ENCODE measurements at regions not wholly inside any gene's neighbourhood (a gene's known extent, or its start where the extent isn't known, plus 50 kb on each side); places are given as distances from the start of the nearest gene placed in this dataset.
"Not testable (repeated sequence)": the region's sequence is repeated elsewhere in the genome, so short reads cannot be mapped to it uniquely, and the experiment has no call there.

- no peaks in the 10 kb centered on the region for H3K36me3 ChIP-seq (ENCODE audit: control insufficient read depth in 2 of 2, extremely low read depth in 1 of 2, insufficient read depth in 2 of 2, low read length in 2 of 2)
- dilution Hi-C loops (cut with MboI; ENCODE audit: extremely low pct_ligation_motif_present, low sequenced_read_pairs): no loop called here
- H3K79me2 ChIP-seq (ENCODE audit: control insufficient read depth, insufficient read depth, low read length): no peaks in the 10 kb centered on the region
- no peak overlapping the region for H3K9ac ChIP-seq (ENCODE audit: control insufficient read depth, extremely low read depth, insufficient read depth, low read length)
- no peaks in the 10 kb centered on the region for H3K4me1 ChIP-seq (ENCODE audit: control insufficient read depth, extremely low read depth, insufficient read depth, low read length)
- no peak for TF ChIP-seq CTCF (optimal IDR thresholded peaks at IDR 0.05 in 1 of 3, IDR thresholded peaks at IDR 0.05 in 1 of 3, conservative IDR thresholded peaks at IDR 0.05 in 1 of 3; ENCODE audit: extremely low read depth in 1 of 3, insufficient read depth in 2 of 3, low read length in 3 of 3)
- TF ChIP-seq EZH2 (IDR thresholded peaks at IDR 0.05; ENCODE audit: low read length): no peak
- H3K4me3 ChIP-seq (ENCODE audit: control insufficient read depth in 2 of 3, extremely low read depth in 1 of 3, insufficient read depth in 2 of 3, low read depth in 1 of 3, low read length in 3 of 3): no peak overlapping the region
- DNase-seq (ENCODE audit: low read depth, low spot score): no peak
- no peak overlapping the region for H2AFZ ChIP-seq (ENCODE audit: control insufficient read depth, low read length)
- H3K9me3 ChIP-seq (ENCODE audit: control insufficient read depth, low read depth, low read length): no peaks in the 10 kb centered on the region
- no peaks in the 10 kb centered on the region for H3K9me1 ChIP-seq (ENCODE audit: control insufficient read depth, extremely low read depth, insufficient read depth, low read length)
- H3K27me3 ChIP-seq (ENCODE audit: control insufficient read depth, extremely low read depth, insufficient read depth, low read length): no peaks in the 10 kb centered on the region
- no peaks in the 10 kb centered on the region for H4K20me1 ChIP-seq (ENCODE audit: control insufficient read depth, extremely low read depth, insufficient read depth, low read length)
- no peak overlapping the region for H3K27ac ChIP-seq (ENCODE audit: control insufficient read depth, insufficient read depth, low read length)
- FAIRE-seq: peak; percentile 20
- no peak overlapping the region for H3K4me2 ChIP-seq (ENCODE audit: control insufficient read depth, extremely low read depth, insufficient read depth, low read depth, low read length)
Observed at GRCh38 chr3:153246806-153247205, 84.8 kb downstream of the RAP2B start.

GRCh38 chr3:153247331-153248330 is 85.6 kb downstream of the RAP2B start:
- Histone ChIP-seq H3K36me3 (ENCODE audit: control insufficient read depth in 2 of 2, extremely low read depth in 1 of 2, insufficient read depth in 2 of 2, low read length in 2 of 2) (no peaks in the 10 kb centered on the region), H3K9me3 (ENCODE audit: control insufficient read depth, low read depth, low read length) (no peaks in the 10 kb centered on the region), H3K27ac (ENCODE audit: control insufficient read depth, insufficient read depth, low read length) (no peak overlapping the region), H3K9me1 (ENCODE audit: control insufficient read depth, extremely low read depth, insufficient read depth, low read length) (no peaks in the 10 kb centered on the region), H3K4me3 (ENCODE audit: control insufficient read depth in 2 of 3, extremely low read depth in 1 of 3, insufficient read depth in 2 of 3, low read depth in 1 of 3, low read length in 3 of 3) (no peak overlapping the region), H3K79me2 (ENCODE audit: control insufficient read depth, insufficient read depth, low read length) (no peaks in the 10 kb centered on the region), H3K4me1 (ENCODE audit: control insufficient read depth, extremely low read depth, insufficient read depth, low read length) (peaks cover 3% of the 10 kb centered on the region), H2AFZ (ENCODE audit: control insufficient read depth, low read length) (no peak overlapping the region), H3K9ac (ENCODE audit: control insufficient read depth, extremely low read depth, insufficient read depth, low read length) (no peak overlapping the region), H4K20me1 (ENCODE audit: control insufficient read depth, extremely low read depth, insufficient read depth, low read length) (no peaks in the 10 kb centered on the region), H3K27me3 (ENCODE audit: control insufficient read depth, extremely low read depth, insufficient read depth, low read length) (no peaks in the 10 kb centered on the region), H3K4me2 (ENCODE audit: control insufficient read depth, extremely low read depth, insufficient read depth, low read depth, low read length) (no peak overlapping the region)
- TF ChIP-seq CTCF (optimal IDR thresholded peaks at IDR 0.05 in 1 of 3, IDR thresholded peaks at IDR 0.05 in 1 of 3, conservative IDR thresholded peaks at IDR 0.05 in 1 of 3; ENCODE audit: extremely low read depth in 1 of 3, insufficient read depth in 2 of 3, low read length in 3 of 3) (no peak), EZH2 (IDR thresholded peaks at IDR 0.05; ENCODE audit: low read length) (no peak)
- FAIRE-seq (no peak), DNase-seq (ENCODE audit: low read depth, low spot score) (no peak)
- dilution Hi-C loops (cut with MboI; ENCODE audit: extremely low pct_ligation_motif_present, low sequenced_read_pairs): no loop called here

- H3K27me3 ChIP-seq (ENCODE audit: control insufficient read depth, extremely low read depth, insufficient read depth, low read length); H3K9me1 ChIP-seq (ENCODE audit: control insufficient read depth, extremely low read depth, insufficient read depth, low read length); H3K9me3 ChIP-seq (ENCODE audit: control insufficient read depth, low read depth, low read length); H3K4me2 ChIP-seq (ENCODE audit: control insufficient read depth, extremely low read depth, insufficient read depth, low read depth, low read length); DNase-seq (ENCODE audit: low read depth, low spot score); FAIRE-seq; H3K27ac ChIP-seq (ENCODE audit: control insufficient read depth, insufficient read depth, low read length); H3K79me2 ChIP-seq (ENCODE audit: control insufficient read depth, insufficient read depth, low read length); H3K9ac ChIP-seq (ENCODE audit: control insufficient read depth, extremely low read depth, insufficient read depth, low read length); dilution Hi-C loops (cut with MboI; ENCODE audit: extremely low pct_ligation_motif_present, low sequenced_read_pairs); H2AFZ ChIP-seq (ENCODE audit: control insufficient read depth, low read length); H3K36me3 ChIP-seq (ENCODE audit: control insufficient read depth in 2 of 2, extremely low read depth in 1 of 2, insufficient read depth in 2 of 2, low read length in 2 of 2); H3K4me3 ChIP-seq (ENCODE audit: control insufficient read depth in 2 of 3, extremely low read depth in 1 of 3, insufficient read depth in 2 of 3, low read depth in 1 of 3, low read length in 3 of 3); H4K20me1 ChIP-seq (ENCODE audit: control insufficient read depth, extremely low read depth, insufficient read depth, low read length): not testable (repeated sequence)
- peaks cover 12% of the 10 kb centered on the region for H3K4me1 ChIP-seq (ENCODE audit: control insufficient read depth, extremely low read depth, insufficient read depth, low read length)
Observed at GRCh38 chr3:153248835-153249234, 86.8 kb downstream of the RAP2B start.
